CD14-positive monocyte (primary cell): ENCODE measurements at regions not wholly inside any gene's neighbourhood (a gene's known extent, or its start where the extent isn't known, plus 50 kb on each side); places are given as distances from the start of the nearest gene placed in this dataset.

Experiments used
- DNase-seq, 3 donors: peaks; one replicate each; pipeline ENCODE4 v3.0.0-alpha.2; 2011 to 2022
- H2AFZ ChIP-seq: 2 replicates; pipeline ENCODE4 v1.6.0; 2012; ENCODE audit warnings: mild to moderate bottlenecking, low read depth, low read length, inconsistent platforms; ENCODE audit not compliant: insufficient read depth, poor library complexity, severe bottlenecking
- H3K27ac ChIP-seq, 2 donors: 1 replicate in 1 of 2; 2 replicates in 1 of 2; pipeline ENCODE4 v1.5.1; 2012 to 2013; ENCODE audit warnings: low read length in 2 of 2, control low read depth in 1 of 2, inconsistent platforms in 1 of 2, low read depth in 1 of 2, mild to moderate bottlenecking in 1 of 2
- H3K27me3 ChIP-seq, 2 donors: one replicate each; pipeline versions ENCODE4 v1.6.0 to v1.6.1; 2011 to 2013; ENCODE audit warnings: low read length in 2 of 2; ENCODE audit not compliant: control insufficient read depth in 2 of 2, insufficient read depth in 2 of 2
- H3K36me3 ChIP-seq, 2 donors: replicated peaks in 1 of 2; 1 replicate in 1 of 2; 2 replicates in 1 of 2; pipeline versions ENCODE4 v1.5.1 to v1.6.1; 2012 to 2013; ENCODE audit warnings: low read length in 2 of 2, control low read depth in 1 of 2, inconsistent platforms in 1 of 2, mild to moderate bottlenecking in 1 of 2; ENCODE audit not compliant: insufficient read depth in 2 of 2, control insufficient read depth in 1 of 2
- H3K4me1 ChIP-seq, 2 donors: 1 replicate in 1 of 2; 2 replicates in 1 of 2; pipeline versions ENCODE4 v1.5.1 to v1.6.1; 2012 to 2013; ENCODE audit warnings: low read length in 2 of 2, control low read depth in 1 of 2, inconsistent platforms in 1 of 2, mild to moderate bottlenecking in 1 of 2, moderate library complexity in 1 of 2; ENCODE audit not compliant: insufficient read depth in 2 of 2, control insufficient read depth in 1 of 2
- H3K4me2 ChIP-seq: replicated peaks from 2 replicates; pipeline ENCODE3; 2012; ENCODE audit warnings: low read length, moderate library complexity, mild to moderate bottlenecking; ENCODE audit not compliant: poor library complexity, severe bottlenecking; ENCODE audit errors: extremely low read depth
- H3K4me3 ChIP-seq, 3 experiments: fragments of 200-600 bp in 1 of 3; sonication (generic) in 1 of 3; replicated peaks in 1 of 3; 1 replicate in 2 of 3; 2 replicates in 1 of 3; pipeline ENCODE4 v1.5.1; 2011 to 2013; ENCODE audit warnings: low read length in 3 of 3, mild to moderate bottlenecking in 3 of 3, control low read depth in 2 of 3, low read depth in 2 of 3, inconsistent platforms in 1 of 3, moderate library complexity in 1 of 3
- H3K79me2 ChIP-seq: 2 replicates; pipeline ENCODE4 v1.6.0; 2012; ENCODE audit warnings: mild to moderate bottlenecking, control low read depth, inconsistent platforms, low read length, moderate library complexity; ENCODE audit not compliant: insufficient read depth
- H3K9ac ChIP-seq: 2 replicates; pipeline ENCODE4 v1.6.0; 2017; ENCODE audit warnings: low read length, mild to moderate bottlenecking; ENCODE audit not compliant: insufficient read depth, poor library complexity, severe bottlenecking
- H3K9me3 ChIP-seq, 2 donors: replicated peaks in 1 of 2; 1 replicate in 1 of 2; 2 replicates in 1 of 2; pipeline versions ENCODE4 v1.5.1 to v1.6.1; 2012 to 2013; ENCODE audit warnings: low read length in 2 of 2, control low read depth in 1 of 2; ENCODE audit not compliant: control insufficient read depth in 1 of 2, insufficient read depth in 1 of 2
- H4K20me1 ChIP-seq: 2 replicates; pipeline ENCODE4 v1.6.0; 2012; ENCODE audit warnings: mild to moderate bottlenecking, low read length, control low read depth, moderate library complexity; ENCODE audit not compliant: insufficient read depth
- H3K27ac Mint-ChIP-seq, 7 donors: one replicate each; pipeline ENCODE4 v1.8.0; 2020; ENCODE audit warnings: mild to moderate bottlenecking in 7 of 7, mixed read lengths in 7 of 7, moderate library complexity in 6 of 7, inconsistent platforms in 2 of 7
- H3K27me3 Mint-ChIP-seq, 3 donors: one replicate each; pipeline ENCODE4 v1.8.0; 2021 to 2022; ENCODE audit warnings: low read depth in 3 of 3, mild to moderate bottlenecking in 3 of 3, mixed read lengths in 3 of 3, moderate library complexity in 3 of 3, inconsistent platforms in 1 of 3
- H3K36me3 Mint-ChIP-seq, 2 donors: one replicate each; pipeline ENCODE4 v1.8.0; 2020; ENCODE audit warnings: mixed read lengths in 2 of 2, inconsistent platforms in 1 of 2, mild to moderate bottlenecking in 1 of 2
- H3K4me1 Mint-ChIP-seq: one replicate; pipeline ENCODE4 v1.8.0; 2020; ENCODE audit warnings: mild to moderate bottlenecking, mixed read lengths
- H3K4me3 Mint-ChIP-seq, 2 donors: one replicate each; pipeline ENCODE4 v1.8.0; 2020; ENCODE audit warnings: mild to moderate bottlenecking in 2 of 2, mixed read lengths in 2 of 2, moderate library complexity in 1 of 2
- H3K9me3 Mint-ChIP-seq, 7 donors: one replicate each; pipeline ENCODE4 v1.8.0; 2020 to 2022; ENCODE audit warnings: mixed read lengths in 7 of 7, mild to moderate bottlenecking in 6 of 7, moderate library complexity in 6 of 7, inconsistent platforms in 2 of 7
- WGBS: methylation state at CpG from one replicate; pipeline ENCODE4 v1.1.5; 2013; ENCODE audit warnings: missing lambda C conversion rate; ENCODE audit not compliant: insufficient coverage; 5-methylcytosine and 5-hydroxymethylcytosine counted together
- intact Hi-C, 2 donors: fragments of 100-400 bp; cut with micrococcal nuclease; formaldehyde crosslinking; loops; one replicate each; pipeline versions ENCODE4 v1.15.0 to v1.15.1; 2023
- TF ChIP-seq, protein P1 (sequence below): fragments of 200-600 bp; IDR thresholded peaks from one replicate; pipeline ENCODE4 v1.8.0; 2022; ENCODE audit warnings: antibody characterized with exemption, mild to moderate bottlenecking

DNA sequence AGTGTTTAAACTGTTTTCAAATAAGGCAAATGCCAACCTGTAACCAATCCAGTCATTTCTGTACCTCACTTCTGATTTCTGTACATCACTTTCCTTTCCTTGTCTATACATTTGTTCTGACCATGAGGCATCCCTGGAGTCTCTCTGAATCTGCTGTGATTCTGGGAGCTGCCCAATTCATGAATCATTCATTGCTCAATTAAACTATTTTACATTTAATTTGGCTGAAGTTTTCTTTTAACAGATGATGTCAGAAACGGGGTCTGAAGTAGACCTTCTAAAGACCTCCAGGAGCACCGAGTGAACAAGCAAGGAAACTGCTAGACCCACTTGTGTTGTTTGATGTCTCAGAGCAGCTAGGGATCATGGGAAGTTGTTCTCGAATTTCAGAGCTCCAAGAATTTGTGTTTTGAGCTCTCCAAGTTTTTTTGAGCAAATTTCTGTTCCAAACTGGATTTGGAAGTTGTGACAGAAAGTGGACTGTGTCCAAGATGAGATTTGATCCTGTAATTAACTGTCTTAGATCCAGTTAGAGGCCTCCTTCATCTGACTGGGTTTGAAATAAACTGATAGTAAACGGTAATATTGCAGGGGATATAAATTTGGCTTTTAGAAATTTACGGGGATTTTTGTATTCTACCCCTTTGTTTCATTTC lies 490.8 kb upstream of the ST8SIA4 start:
- Histone ChIP-seq H3K4me1 (no peaks in the 10 kb centered on the region), H3K79me2 (no peaks in the 10 kb centered on the region), H3K9me3 (no peaks in the 10 kb centered on the region), H3K36me3 (no peaks in the 10 kb centered on the region), H2AFZ (no peak overlapping the region), H3K27ac (no peak overlapping the region), H3K9ac (no peak overlapping the region), H3K4me3 (no peak overlapping the region), H3K4me2 (no peak overlapping the region), H4K20me1 (no peaks in the 10 kb centered on the region), H3K27me3 (no peaks in the 10 kb centered on the region)
- no peaks in the 10 kb centered on the region for H3K9me3 Mint-ChIP-seq
- H3K4me1 Mint-ChIP-seq, result no peaks in the 10 kb centered on the region
- TF ChIP-seq, protein P1, sequence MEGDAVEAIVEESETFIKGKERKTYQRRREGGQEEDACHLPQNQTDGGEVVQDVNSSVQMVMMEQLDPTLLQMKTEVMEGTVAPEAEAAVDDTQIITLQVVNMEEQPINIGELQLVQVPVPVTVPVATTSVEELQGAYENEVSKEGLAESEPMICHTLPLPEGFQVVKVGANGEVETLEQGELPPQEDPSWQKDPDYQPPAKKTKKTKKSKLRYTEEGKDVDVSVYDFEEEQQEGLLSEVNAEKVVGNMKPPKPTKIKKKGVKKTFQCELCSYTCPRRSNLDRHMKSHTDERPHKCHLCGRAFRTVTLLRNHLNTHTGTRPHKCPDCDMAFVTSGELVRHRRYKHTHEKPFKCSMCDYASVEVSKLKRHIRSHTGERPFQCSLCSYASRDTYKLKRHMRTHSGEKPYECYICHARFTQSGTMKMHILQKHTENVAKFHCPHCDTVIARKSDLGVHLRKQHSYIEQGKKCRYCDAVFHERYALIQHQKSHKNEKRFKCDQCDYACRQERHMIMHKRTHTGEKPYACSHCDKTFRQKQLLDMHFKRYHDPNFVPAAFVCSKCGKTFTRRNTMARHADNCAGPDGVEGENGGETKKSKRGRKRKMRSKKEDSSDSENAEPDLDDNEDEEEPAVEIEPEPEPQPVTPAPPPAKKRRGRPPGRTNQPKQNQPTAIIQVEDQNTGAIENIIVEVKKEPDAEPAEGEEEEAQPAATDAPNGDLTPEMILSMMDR, result no peak
- no peak overlapping the region for H3K4me3 Mint-ChIP-seq
- WGBS, result 76% methylated on average over 3 of the region's 5 CpGs
- H3K27ac Mint-ChIP-seq, result no peak overlapping the region
- H3K36me3 Mint-ChIP-seq, result no peaks in the 10 kb centered on the region
- DNase-seq, result no peak
- no peaks in the 10 kb centered on the region for H3K27me3 Mint-ChIP-seq
- intact Hi-C loops, result no loop called here

DNA sequence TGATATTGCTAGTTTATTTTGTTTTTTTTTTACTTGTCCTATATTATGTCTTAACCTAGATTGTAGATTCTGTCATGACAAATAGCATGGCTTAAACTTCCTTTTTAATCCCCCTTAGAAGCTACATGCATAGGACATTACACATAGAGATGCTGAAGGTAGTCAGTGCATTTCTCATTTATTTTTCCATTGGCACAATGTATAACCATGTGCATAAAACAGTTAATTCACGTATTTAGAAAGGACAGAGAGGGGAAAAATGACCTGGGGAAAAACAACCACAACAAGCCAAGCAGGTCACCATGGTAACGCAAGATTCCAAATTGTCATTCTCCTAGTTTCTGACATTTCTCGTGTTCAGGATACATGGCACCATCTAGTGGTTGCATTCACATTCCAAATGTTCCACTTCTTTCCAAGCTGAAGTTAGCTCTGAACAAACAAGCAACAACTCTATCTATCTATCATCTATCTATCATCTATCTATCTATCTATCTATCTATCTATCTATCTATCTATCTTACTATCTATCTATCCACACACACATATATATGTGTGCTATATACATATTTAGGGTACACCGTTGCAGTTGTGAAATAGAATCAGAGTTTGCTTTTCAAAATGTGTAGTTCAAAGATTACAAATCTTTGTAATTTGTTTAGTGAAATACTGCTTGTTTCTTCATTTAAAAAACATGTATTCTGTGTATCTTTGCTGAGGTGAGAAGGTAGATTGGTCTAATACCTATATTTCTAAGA lies 487.2 kb upstream of the ST8SIA4 start:
- peaks cover 0 to 1% (median 0%) of the 10 kb centered on the region in 3 donors for H3K27me3 Mint-ChIP-seq
- intact Hi-C loops, result no loop called here
- Histone ChIP-seq H3K9ac (no peak overlapping the region), H3K27ac (no peak overlapping the region), H3K79me2 (no peaks in the 10 kb centered on the region), H4K20me1 (no peaks in the 10 kb centered on the region), H3K36me3 (no peaks in the 10 kb centered on the region), H3K9me3 (no peaks in the 10 kb centered on the region), H3K4me2 (no peak overlapping the region), H3K27me3 (no peaks in the 10 kb centered on the region), H3K4me1 (no peaks in the 10 kb centered on the region), H2AFZ (no peak overlapping the region), H3K4me3 (no peak overlapping the region)
- WGBS, result 0% methylated on average over 1 of the region's 4 CpGs
- no peak overlapping the region for H3K4me3 Mint-ChIP-seq
- H3K27ac Mint-ChIP-seq, result no peak overlapping the region
- H3K36me3 Mint-ChIP-seq, result no peaks in the 10 kb centered on the region
- H3K9me3 Mint-ChIP-seq, result no peaks in the 10 kb centered on the region
- peak in 1 of 3 donors; percentile 5 for DNase-seq
- TF ChIP-seq, protein P1, result peak; percentile 34
- no peaks in the 10 kb centered on the region for H3K4me1 Mint-ChIP-seq
